Kasumi-1 (cell line): ENCODE measurements at regions not wholly inside any gene's neighbourhood (a gene's known extent, or its start where the extent isn't known, plus 50 kb on each side); places are given as distances from the start of the nearest gene placed in this dataset.

Source experiments
- DNase-seq, 2 experiments: peaks; one replicate each; lab custom pipeline; 2025; lab: John Stamatoyannopoulos, UW

GRCh38 chr2:216286616-216287231, 85.6 kb downstream of the MARCHF4 start:
- DNase-seq, result no peak

- DNase-seq, result no peak
Observed at GRCh38 chr2:216285701-216286100, 86.6 kb downstream of the MARCHF4 start.

GRCh38 chr2:216284708-216285107, 87.6 kb downstream of the MARCHF4 start:
- no peak for DNase-seq

- DNase-seq, result no peak
Observed at GRCh38 chr2:216283038-216283900, 89.0 kb downstream of the MARCHF4 start.

- DNase-seq, result no peak
Observed at GRCh38 chr2:216281876-216282275, 90.4 kb downstream of the MARCHF4 start.

- no peak for DNase-seq
Observed at GRCh38 chr2:216281316-216281715, 91.0 kb downstream of the MARCHF4 start.

- no peak for DNase-seq
Observed at GRCh38 chr2:216279459-216279858, 92.8 kb downstream of the MARCHF4 start.

- no peak for DNase-seq
Observed at GRCh38 chr2:216279031-216279430, 93.3 kb downstream of the MARCHF4 start.

GRCh38 chr2:216275890-216276289, 96.4 kb downstream of the MARCHF4 start:
- DNase-seq, result no peak

- peak in 1 of 2 experiments; percentile 2 for DNase-seq
Observed at GRCh38 chr2:216274194-216274840, 98.0 kb downstream of the MARCHF4 start.

GRCh38 chr2:216261042-216261537, 111.2 kb downstream of the MARCHF4 start:
- no peak for DNase-seq

- DNase-seq, result no peak
Observed at GRCh38 chr2:216260629-216261028, 111.7 kb downstream of the MARCHF4 start.

- no peak for DNase-seq
Observed at GRCh38 chr2:216259081-216259480, 113.2 kb downstream of the MARCHF4 start.

- no peak for DNase-seq
Observed at GRCh38 chr2:216257089-216257488, 115.2 kb downstream of the MARCHF4 start.
